ENCODE measurements at regions not wholly inside any gene's neighbourhood (a gene's known extent, or its start where the extent isn't known, plus 50 kb on each side); places are given as distances from the start of the nearest gene placed in this dataset.

DNA sequence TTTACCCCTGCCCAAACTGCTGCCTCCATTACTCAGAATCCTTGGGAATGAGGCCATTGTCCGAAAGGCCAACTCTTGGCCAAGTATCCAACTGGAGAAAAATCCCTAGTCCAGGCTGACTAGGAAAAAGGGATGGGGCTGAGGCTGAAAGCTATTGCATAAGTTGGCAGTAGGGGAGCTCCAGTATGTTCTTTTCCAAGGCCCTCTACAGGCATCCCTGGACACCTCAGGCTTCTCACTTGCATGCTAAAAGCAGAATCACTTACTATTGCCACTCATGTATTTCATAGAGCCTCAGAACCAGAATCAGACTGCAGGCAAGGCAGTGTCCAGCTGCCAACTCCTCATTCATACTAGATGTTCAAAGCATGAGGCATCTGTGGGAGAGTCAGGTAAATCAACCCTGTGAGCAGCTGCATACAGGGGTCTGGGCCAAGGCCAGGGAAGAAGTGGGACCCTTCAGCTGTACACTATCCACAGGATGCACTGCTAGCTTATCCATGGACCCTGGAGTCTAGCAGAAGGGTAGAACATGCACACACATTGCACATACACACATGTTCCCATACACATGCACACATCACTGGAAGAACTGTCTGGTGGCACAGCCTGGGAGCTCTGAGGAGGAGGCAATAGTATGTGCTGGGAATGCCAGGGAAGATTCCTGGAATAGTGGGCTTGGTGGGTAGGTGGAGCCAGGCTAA lies 195.3 kb downstream of the C1orf94 start:
- TF ChIP-seq POLR2A (IDR thresholded peaks at IDR 0.05) (no peak), EP300 (IDR thresholded peaks at IDR 0.05) (no peak), POLR2AphosphoS5 (IDR thresholded peaks at IDR 0.05) (no peak)
- TF ChIP-seq, protein P1, sequence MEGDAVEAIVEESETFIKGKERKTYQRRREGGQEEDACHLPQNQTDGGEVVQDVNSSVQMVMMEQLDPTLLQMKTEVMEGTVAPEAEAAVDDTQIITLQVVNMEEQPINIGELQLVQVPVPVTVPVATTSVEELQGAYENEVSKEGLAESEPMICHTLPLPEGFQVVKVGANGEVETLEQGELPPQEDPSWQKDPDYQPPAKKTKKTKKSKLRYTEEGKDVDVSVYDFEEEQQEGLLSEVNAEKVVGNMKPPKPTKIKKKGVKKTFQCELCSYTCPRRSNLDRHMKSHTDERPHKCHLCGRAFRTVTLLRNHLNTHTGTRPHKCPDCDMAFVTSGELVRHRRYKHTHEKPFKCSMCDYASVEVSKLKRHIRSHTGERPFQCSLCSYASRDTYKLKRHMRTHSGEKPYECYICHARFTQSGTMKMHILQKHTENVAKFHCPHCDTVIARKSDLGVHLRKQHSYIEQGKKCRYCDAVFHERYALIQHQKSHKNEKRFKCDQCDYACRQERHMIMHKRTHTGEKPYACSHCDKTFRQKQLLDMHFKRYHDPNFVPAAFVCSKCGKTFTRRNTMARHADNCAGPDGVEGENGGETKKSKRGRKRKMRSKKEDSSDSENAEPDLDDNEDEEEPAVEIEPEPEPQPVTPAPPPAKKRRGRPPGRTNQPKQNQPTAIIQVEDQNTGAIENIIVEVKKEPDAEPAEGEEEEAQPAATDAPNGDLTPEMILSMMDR (IDR thresholded peaks at IDR 0.05), result no peak

All from sigmoid colon (tissue), 4 donors.